Mesodermal cell (in vitro differentiated cells): ENCODE measurements at regions not wholly inside any gene's neighbourhood (a gene's known extent, or its start where the extent isn't known, plus 50 kb on each side); places are given as distances from the start of the nearest gene placed in this dataset.

Experiments
- H3K27ac ChIP-seq: 2 replicates; pipeline ENCODE4 v1.7.0; 2013; ENCODE audit warnings: mild to moderate bottlenecking, low read depth, low read length, moderate library complexity; ENCODE audit not compliant: severe bottlenecking
- H3K36me3 ChIP-seq: 2 replicates; pipeline ENCODE4 v1.7.1; 2013; ENCODE audit warnings: mild to moderate bottlenecking, low read length, moderate library complexity; ENCODE audit not compliant: control insufficient read depth, insufficient read depth
- H3K4me1 ChIP-seq: one replicate; pipeline ENCODE4 v1.7.1; 2013; ENCODE audit warnings: mild to moderate bottlenecking, low read length; ENCODE audit not compliant: insufficient read depth, control insufficient read depth, poor library complexity, severe bottlenecking
- H3K4me3 ChIP-seq: 2 replicates; pipeline ENCODE4 v1.7.0; 2013; ENCODE audit warnings: low read length, control low read depth, mild to moderate bottlenecking; ENCODE audit not compliant: insufficient read depth, poor library complexity, severe bottlenecking; ENCODE audit errors: extremely low read depth
- H3K9me3 ChIP-seq: 2 replicates; pipeline ENCODE4 v1.7.1; 2013; ENCODE audit warnings: mild to moderate bottlenecking, low read length, moderate library complexity; ENCODE audit not compliant: control insufficient read depth
- WGBS, 2 experiments: methylation state at CpG; one replicate each; pipeline ENCODE4 v1.1.5; 2013; ENCODE audit warnings: missing lambda C conversion rate in 2 of 2; ENCODE audit not compliant: insufficient coverage in 2 of 2; 5-methylcytosine and 5-hydroxymethylcytosine counted together

DNA sequence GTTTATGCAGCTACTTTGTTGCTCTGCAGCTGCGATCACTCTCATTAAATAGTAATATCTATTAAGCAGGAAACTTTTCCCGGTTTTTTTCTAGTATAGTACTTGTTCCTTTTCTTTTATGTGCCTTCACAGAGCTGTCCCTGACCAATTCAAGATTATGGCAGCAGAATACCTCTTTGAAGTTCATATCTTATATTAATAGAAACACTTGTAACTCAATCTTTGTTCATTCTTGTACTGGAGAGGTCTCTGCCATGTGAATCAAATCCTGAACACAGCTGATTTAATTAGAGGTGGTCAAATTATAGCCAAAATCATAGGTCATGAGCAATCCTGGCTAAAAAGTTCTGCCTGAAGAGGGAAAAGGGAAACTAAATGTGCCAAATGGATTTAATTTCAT is 399.0 kb upstream of the ARHGEF26 start:
- Histone ChIP-seq H3K9me3 (no peaks in the 10 kb centered on the region), H3K4me3 (no peak overlapping the region), H3K27ac (no peak overlapping the region), H3K36me3 (no peaks in the 10 kb centered on the region), H3K4me1 (no peaks in the 10 kb centered on the region)
- WGBS, 2 experiments: 92% methylated on average over 2 of the region's 2 CpGs; no CpG with 5 or more reads in 1 of the 2 experiments

- no peaks in the 10 kb centered on the region for H3K4me1 ChIP-seq
- H3K27ac ChIP-seq: no peak overlapping the region
- H3K4me3 ChIP-seq: no peak overlapping the region
- no CpG with 5 or more reads among the region's 2 CpGs for WGBS, 2 experiments
- H3K36me3 ChIP-seq: no peaks in the 10 kb centered on the region
- H3K9me3 ChIP-seq: peaks cover 15% of the 10 kb centered on the region
Observed at GRCh38 chr3:153731071-153731470, 390.1 kb upstream of the ARHGEF26 start.

GRCh38 chr3:153734777-153735551 is 386.2 kb upstream of the ARHGEF26 start:
- no peak overlapping the region for H3K4me3 ChIP-seq
- H3K36me3 ChIP-seq: no peaks in the 10 kb centered on the region
- WGBS, 2 experiments: 89 to 91% methylated on average over 1 of the region's 1 CpG
- peaks cover 15% of the 10 kb centered on the region for H3K9me3 ChIP-seq
- no peak overlapping the region for H3K27ac ChIP-seq
- H3K4me1 ChIP-seq: no peaks in the 10 kb centered on the region

DNA sequence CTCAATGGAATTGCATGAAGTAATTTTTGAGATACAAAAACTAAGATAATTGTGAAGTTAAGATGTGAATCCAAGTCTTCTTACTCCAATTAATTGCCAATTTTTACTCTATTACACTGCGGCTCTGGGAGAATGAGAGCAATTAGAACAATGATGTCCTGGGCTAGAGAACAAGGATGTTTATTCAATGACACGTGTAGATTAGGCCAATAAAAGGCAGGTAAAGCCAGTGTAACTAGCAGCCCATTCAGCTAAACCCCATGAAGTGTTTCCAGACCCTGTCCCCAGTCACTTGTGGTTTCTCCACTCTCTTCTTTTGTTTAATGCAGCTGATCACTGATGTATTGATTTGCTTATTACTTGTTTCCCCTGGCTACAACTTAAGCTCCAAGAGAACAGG is 381.1 kb upstream of the ARHGEF26 start:
- Histone ChIP-seq H3K36me3 (no peaks in the 10 kb centered on the region), H3K27ac (no peak overlapping the region), H3K9me3 (no peaks in the 10 kb centered on the region), H3K4me1 (no peaks in the 10 kb centered on the region), H3K4me3 (no peak overlapping the region)
- WGBS, 2 experiments: 90 to 100% methylated on average over 1 to 2 of the region's 2 CpGs

- no peaks in the 10 kb centered on the region for H3K9me3 ChIP-seq
- H3K36me3 ChIP-seq: no peaks in the 10 kb centered on the region
- H3K4me1 ChIP-seq: no peaks in the 10 kb centered on the region
- no peak overlapping the region for H3K4me3 ChIP-seq
- H3K27ac ChIP-seq: no peak overlapping the region
- WGBS, 2 experiments: 80 to 100% methylated on average over 1 of the region's 3 CpGs
Observed at GRCh38 chr3:153744889-153745288, 376.3 kb upstream of the ARHGEF26 start.

DNA sequence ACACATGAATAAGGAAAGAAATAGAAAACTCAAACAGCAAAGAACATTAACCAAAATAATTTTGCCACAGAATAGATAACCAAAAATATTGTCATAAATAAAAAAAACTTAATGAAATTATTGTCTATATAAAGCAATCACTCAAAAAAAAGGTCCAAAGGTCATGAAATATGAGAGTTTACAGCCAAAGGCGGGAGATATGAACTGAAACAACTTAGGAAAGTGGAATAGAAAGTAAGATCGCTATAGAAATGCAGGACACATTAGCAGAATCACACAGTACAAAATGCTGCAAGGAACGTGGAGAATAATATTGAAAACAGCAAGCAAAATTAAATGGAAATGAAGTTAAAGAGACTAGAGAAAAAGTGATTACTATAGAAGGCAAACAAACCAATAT is 375.0 kb upstream of the ARHGEF26 start:
- no peaks in the 10 kb centered on the region for H3K4me1 ChIP-seq
- no peak overlapping the region for H3K4me3 ChIP-seq
- no peaks in the 10 kb centered on the region for H3K36me3 ChIP-seq
- H3K27ac ChIP-seq: no peak overlapping the region
- 60% methylated on average over 1 of the region's 3 CpGs; no CpG with 5 or more reads in 1 of the 2 experiments for WGBS, 2 experiments
- no peaks in the 10 kb centered on the region for H3K9me3 ChIP-seq

GRCh38 chr3:153749070-153749610 is 372.1 kb upstream of the ARHGEF26 start:
- Histone ChIP-seq H3K27ac (no peak overlapping the region), H3K4me1 (no peaks in the 10 kb centered on the region), H3K9me3 (no peaks in the 10 kb centered on the region), H3K36me3 (no peaks in the 10 kb centered on the region), H3K4me3 (no peak overlapping the region)
- WGBS, 2 experiments: no CpG with 5 or more reads among the region's 1 CpG

GRCh38 chr3:153752405-153753027 is 368.7 kb upstream of the ARHGEF26 start:
- Histone ChIP-seq H3K27ac (no peak overlapping the region), H3K4me3 (no peak overlapping the region), H3K36me3 (no peaks in the 10 kb centered on the region), H3K4me1 (no peaks in the 10 kb centered on the region), H3K9me3 (no peaks in the 10 kb centered on the region)
- WGBS, 2 experiments: 71 to 92% methylated on average over 3 to 5 of the region's 8 CpGs

DNA sequence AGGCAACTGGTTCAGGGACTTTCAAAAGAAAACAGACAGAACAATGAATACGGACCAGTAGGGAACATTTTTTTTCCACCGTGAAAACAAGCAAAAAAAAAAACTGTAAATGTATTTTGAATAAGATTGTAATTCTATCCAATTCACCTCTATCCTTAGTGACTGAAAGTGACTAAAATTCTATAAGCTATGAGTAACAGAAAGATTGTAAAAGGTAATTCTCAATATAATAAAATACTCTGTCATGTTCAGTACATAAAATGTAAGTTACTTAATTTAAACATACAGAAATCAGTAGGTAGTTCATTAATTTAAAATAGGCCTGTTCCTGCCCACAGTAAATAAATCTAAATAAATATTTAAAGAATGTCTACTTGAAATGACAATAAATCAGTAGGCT is 368.2 kb upstream of the ARHGEF26 start:
- Histone ChIP-seq H3K4me3 (no peak overlapping the region), H3K4me1 (no peaks in the 10 kb centered on the region), H3K27ac (no peak overlapping the region), H3K36me3 (no peaks in the 10 kb centered on the region), H3K9me3 (no peaks in the 10 kb centered on the region)
- WGBS, 2 experiments: no CpG with 5 or more reads among the region's 2 CpGs

- H3K27ac ChIP-seq: no peak overlapping the region
- no peaks in the 10 kb centered on the region for H3K36me3 ChIP-seq
- H3K4me1 ChIP-seq: no peaks in the 10 kb centered on the region
- no peaks in the 10 kb centered on the region for H3K9me3 ChIP-seq
- H3K4me3 ChIP-seq: no peak overlapping the region
Observed at GRCh38 chr3:153756816-153757215, 364.4 kb upstream of the ARHGEF26 start.

DNA sequence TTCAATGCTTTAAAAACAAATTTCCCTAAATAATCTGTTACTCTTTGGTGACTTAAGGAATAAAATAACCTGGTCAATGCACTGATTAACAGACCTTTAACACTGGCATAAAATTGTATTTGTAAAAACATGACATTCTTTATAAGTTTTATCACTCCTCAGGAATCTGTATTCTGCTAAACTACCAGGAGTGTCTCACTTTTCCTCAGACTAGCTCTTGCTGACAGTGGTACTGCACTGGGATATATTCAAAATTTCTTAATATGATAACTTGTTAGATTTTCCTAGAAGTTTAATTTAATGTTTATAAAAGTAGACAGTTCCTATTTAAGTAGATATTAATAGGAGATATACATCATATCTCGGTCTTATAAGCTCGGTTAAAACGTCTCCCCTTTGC is 363.4 kb upstream of the ARHGEF26 start:
- Histone ChIP-seq H3K4me3 (no peak overlapping the region), H3K4me1 (no peaks in the 10 kb centered on the region), H3K36me3 (no peaks in the 10 kb centered on the region), H3K9me3 (no peaks in the 10 kb centered on the region), H3K27ac (no peak overlapping the region)
- WGBS, 2 experiments: 100% methylated on average over 1 of the region's 3 CpGs; no CpG with 5 or more reads in 1 of the 2 experiments
